ENCODE measurements at regions not wholly inside any gene's neighbourhood (a gene's known extent, or its start where the extent isn't known, plus 50 kb on each side); places are given as distances from the start of the nearest gene placed in this dataset.

GRCh38 chr2:195404651-195405050, 252.4 kb upstream of the SLC39A10 start:
- no peak for DNase-seq

- no peak for DNase-seq
Observed at GRCh38 chr2:195396479-195396878, 260.5 kb upstream of the SLC39A10 start.

- DNase-seq, result no peak
Observed at GRCh38 chr2:195395362-195395761, 261.7 kb upstream of the SLC39A10 start.

- DNase-seq, result no peak
Observed at GRCh38 chr2:195392446-195393336, 264.3 kb upstream of the SLC39A10 start.

GRCh38 chr2:195390686-195391321, 266.2 kb upstream of the SLC39A10 start:
- DNase-seq, result no peak

- DNase-seq, result no peak
Observed at GRCh38 chr2:195388028-195388427, 269.0 kb upstream of the SLC39A10 start.

GRCh38 chr2:195382186-195382585, 274.8 kb upstream of the SLC39A10 start:
- DNase-seq, result no peak

- DNase-seq, result no peak
Observed at GRCh38 chr2:195370167-195370943, 286.7 kb upstream of the SLC39A10 start.

- DNase-seq, result no peak
Observed at GRCh38 chr2:195369218-195369587, 287.8 kb upstream of the SLC39A10 start.

- DNase-seq, result no peak
Observed at GRCh38 chr2:195368249-195369217, 288.5 kb upstream of the SLC39A10 start.

GRCh38 chr2:195367809-195368208, 289.2 kb upstream of the SLC39A10 start:
- DNase-seq, result no peak

GRCh38 chr2:195364015-195364965, 292.7 kb upstream of the SLC39A10 start:
- no peak for DNase-seq

GRCh38 chr2:195363496-195363895, 293.5 kb upstream of the SLC39A10 start:
- no peak for DNase-seq

- no peak for DNase-seq
Observed at GRCh38 chr2:195360242-195360641, 296.8 kb upstream of the SLC39A10 start.

GRCh38 chr2:195359043-195359735, 297.8 kb upstream of the SLC39A10 start:
- DNase-seq, result no peak

GRCh38 chr2:195356920-195357440, 300.0 kb upstream of the SLC39A10 start:
- no peak for DNase-seq

GRCh38 chr2:195356026-195356425, 301.0 kb upstream of the SLC39A10 start:
- DNase-seq, result no peak

GRCh38 chr2:195352581-195352980, 304.4 kb upstream of the SLC39A10 start:
- DNase-seq, result peak; percentile 1 to 21

GRCh38 chr2:195343942-195344530, 313.0 kb upstream of the SLC39A10 start:
- no peak for DNase-seq

GRCh38 chr2:195343540-195343939, 313.5 kb upstream of the SLC39A10 start:
- no peak for DNase-seq
